SKM-1 (cell line): ENCODE measurements at regions not wholly inside any gene's neighbourhood (a gene's known extent, or its start where the extent isn't known, plus 50 kb on each side); places are given as distances from the start of the nearest gene placed in this dataset.

Experiments used
- DNase-seq: peaks from one replicate; lab custom pipeline; 2025; ENCODE audit not compliant: unreplicated experiment; lab: John Stamatoyannopoulos, UW

- no peak for DNase-seq
These were observed 239.2 kb downstream of the MSRB3 start for GRCh38 chr12:65517656-65518210.

- DNase-seq = no peak
These were observed 240.3 kb downstream of the MSRB3 start for GRCh38 chr12:65518771-65519170.

- no peak for DNase-seq
These were observed 242.2 kb downstream of the MSRB3 start for GRCh38 chr12:65520658-65521057.

- no peak for DNase-seq
These were observed 244.7 kb downstream of the MSRB3 start for GRCh38 chr12:65522956-65523860.

GRCh38 chr12:65524666-65525065 is 246.2 kb downstream of the MSRB3 start:
- no peak for DNase-seq

- DNase-seq = no peak
These were observed 247.1 kb downstream of the MSRB3 start for GRCh38 chr12:65525491-65526141.

- DNase-seq = no peak
These were observed 247.8 kb downstream of the MSRB3 start for GRCh38 chr12:65526311-65526710.

- no peak for DNase-seq
These were observed 249.6 kb downstream of the MSRB3 start for GRCh38 chr12:65528127-65528526.

- DNase-seq = no peak
These were observed 250.6 kb downstream of the MSRB3 start for GRCh38 chr12:65529106-65529505.

- no peak for DNase-seq
These were observed 251.4 kb downstream of the MSRB3 start for GRCh38 chr12:65529771-65530435.

- DNase-seq = no peak
These were observed 253.7 kb downstream of the MSRB3 start for GRCh38 chr12:65532162-65532561.

- DNase-seq = no peak
These were observed 254.3 kb downstream of the MSRB3 start for GRCh38 chr12:65532764-65533163.

GRCh38 chr12:65533177-65533883 is 254.8 kb downstream of the MSRB3 start:
- no peak for DNase-seq

GRCh38 chr12:65534238-65534841 is 255.9 kb downstream of the MSRB3 start:
- DNase-seq = no peak

- DNase-seq = no peak
These were observed 257.5 kb downstream of the MSRB3 start for GRCh38 chr12:65535946-65536345.

GRCh38 chr12:65536351-65536750 is 257.9 kb downstream of the MSRB3 start:
- no peak for DNase-seq

GRCh38 chr12:65536876-65537681 is 258.6 kb downstream of the MSRB3 start:
- no peak for DNase-seq

GRCh38 chr12:65537978-65538377 is 259.5 kb downstream of the MSRB3 start:
- DNase-seq = no peak

- no peak for DNase-seq
These were observed 260.5 kb downstream of the MSRB3 start for GRCh38 chr12:65539023-65539422.

GRCh38 chr12:65540140-65540539 is 261.7 kb downstream of the MSRB3 start:
- no peak for DNase-seq
